Embryonic facial prominence (tissue), 1 donor: ENCODE measurements at regions not wholly inside any gene's neighbourhood (a gene's known extent, or its start where the extent isn't known, plus 50 kb on each side); places are given as distances from the start of the nearest gene placed in this dataset.

ENCODE experiments used
- DNase-seq: peaks from one replicate; pipeline ENCODE4 v3.0.0-alpha.2; 2016; ENCODE audit errors: extremely low spot score

- no peak for DNase-seq
Observed at GRCh38 chr22:48528221-48528915, 1299.3 kb downstream of the BRD1 start.

- no peak for DNase-seq
Observed at GRCh38 chr22:48523761-48524160, 1303.9 kb downstream of the BRD1 start.

GRCh38 chr22:48523091-48523490 is 1304.6 kb downstream of the BRD1 start:
- no peak for DNase-seq

- DNase-seq: no peak
Observed at GRCh38 chr22:48522271-48522670, 1305.4 kb downstream of the BRD1 start.

GRCh38 chr22:48520884-48521588 is 1306.6 kb downstream of the BRD1 start:
- no peak for DNase-seq

GRCh38 chr22:48520207-48520606 is 1307.5 kb downstream of the BRD1 start:
- DNase-seq: no peak

GRCh38 chr22:48517039-48518030 is 1310.3 kb downstream of the BRD1 start:
- DNase-seq: no peak

- no peak for DNase-seq
Observed at GRCh38 chr22:48516571-48516970, 1311.1 kb downstream of the BRD1 start.

- no peak for DNase-seq
Observed at GRCh38 chr22:48515571-48516200, 1312.0 kb downstream of the BRD1 start.

- DNase-seq: no peak
Observed at GRCh38 chr22:48513929-48514328, 1313.7 kb downstream of the BRD1 start.

GRCh38 chr22:48513446-48513845 is 1314.2 kb downstream of the BRD1 start:
- DNase-seq: no peak

- no peak for DNase-seq
Observed at GRCh38 chr22:48511781-48512327, 1315.8 kb downstream of the BRD1 start.

GRCh38 chr22:48511211-48511610 is 1316.5 kb downstream of the BRD1 start:
- no peak for DNase-seq

GRCh38 chr22:48510599-48510998 is 1317.1 kb downstream of the BRD1 start:
- no peak for DNase-seq

GRCh38 chr22:48507595-48508350 is 1319.9 kb downstream of the BRD1 start:
- no peak for DNase-seq

- no peak for DNase-seq
Observed at GRCh38 chr22:48507171-48507570, 1320.5 kb downstream of the BRD1 start.

- no peak for DNase-seq
Observed at GRCh38 chr22:48506506-48507145, 1321.0 kb downstream of the BRD1 start.

GRCh38 chr22:48505891-48506290 is 1321.8 kb downstream of the BRD1 start:
- DNase-seq: no peak

GRCh38 chr22:48504519-48505140 is 1323.0 kb downstream of the BRD1 start:
- no peak for DNase-seq

GRCh38 chr22:48503876-48504275 is 1323.8 kb downstream of the BRD1 start:
- no peak for DNase-seq
